HG03442 (cell line): ENCODE measurements at regions not wholly inside any gene's neighbourhood (a gene's known extent, or its start where the extent isn't known, plus 50 kb on each side); places are given as distances from the start of the nearest gene placed in this dataset.

Experiments used
- ATAC-seq: cut with Tn5 transposase; IDR thresholded peaks from one replicate; pipeline ENCODE4 v1.9.1; 2021; ENCODE audit warnings: mild to moderate bottlenecking, moderate library complexity; ENCODE audit not compliant: unreplicated experiment

- ATAC-seq: no peak
Measured at GRCh38 chr13:103275722-103276121, 209.5 kb upstream of the SLC10A2 start.

GRCh38 chr13:103275081-103275480 lies 208.9 kb upstream of the SLC10A2 start:
- ATAC-seq: no peak

DNA sequence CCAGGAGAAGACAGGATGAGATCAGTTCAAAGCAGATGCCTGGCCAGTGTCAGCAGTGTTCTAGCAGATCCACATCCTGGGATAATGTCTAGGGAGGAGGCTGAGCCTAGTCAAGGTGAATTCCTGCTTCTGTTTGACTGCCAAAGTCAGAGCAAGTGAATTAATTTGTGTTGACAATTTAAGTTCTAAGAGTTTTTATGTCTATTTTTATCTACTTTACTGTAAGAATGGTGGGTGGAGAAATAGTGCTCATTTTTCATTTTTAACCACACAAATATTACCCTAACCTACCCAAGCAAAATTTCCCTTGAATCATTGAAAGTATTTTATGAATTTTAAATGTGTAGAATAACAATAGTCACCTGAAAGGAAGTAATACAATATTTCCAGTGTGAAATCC lies 207.6 kb upstream of the SLC10A2 start:
- no peak for ATAC-seq

DNA sequence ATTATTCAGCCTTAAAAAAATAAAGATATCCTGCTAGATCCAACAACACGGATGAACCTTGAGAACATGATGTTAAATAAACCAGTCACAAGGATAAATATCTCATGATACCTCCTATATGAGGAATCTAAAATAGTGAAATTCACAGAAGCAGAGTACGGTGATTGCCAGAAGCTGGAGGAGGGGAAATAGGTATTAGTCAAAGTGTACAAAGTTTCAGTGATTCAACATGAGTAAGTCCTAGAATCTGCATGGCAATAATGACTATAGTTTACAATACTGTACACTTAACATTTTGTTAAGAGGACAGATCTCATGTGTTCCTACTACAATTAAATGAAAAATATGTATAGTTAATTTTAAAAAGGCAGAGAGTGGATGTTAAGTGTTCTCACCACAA lies 206.6 kb upstream of the SLC10A2 start:
- peak; percentile 63 for ATAC-seq

GRCh38 chr13:103263448-103263847 lies 197.2 kb upstream of the SLC10A2 start:
- ATAC-seq: no peak

DNA sequence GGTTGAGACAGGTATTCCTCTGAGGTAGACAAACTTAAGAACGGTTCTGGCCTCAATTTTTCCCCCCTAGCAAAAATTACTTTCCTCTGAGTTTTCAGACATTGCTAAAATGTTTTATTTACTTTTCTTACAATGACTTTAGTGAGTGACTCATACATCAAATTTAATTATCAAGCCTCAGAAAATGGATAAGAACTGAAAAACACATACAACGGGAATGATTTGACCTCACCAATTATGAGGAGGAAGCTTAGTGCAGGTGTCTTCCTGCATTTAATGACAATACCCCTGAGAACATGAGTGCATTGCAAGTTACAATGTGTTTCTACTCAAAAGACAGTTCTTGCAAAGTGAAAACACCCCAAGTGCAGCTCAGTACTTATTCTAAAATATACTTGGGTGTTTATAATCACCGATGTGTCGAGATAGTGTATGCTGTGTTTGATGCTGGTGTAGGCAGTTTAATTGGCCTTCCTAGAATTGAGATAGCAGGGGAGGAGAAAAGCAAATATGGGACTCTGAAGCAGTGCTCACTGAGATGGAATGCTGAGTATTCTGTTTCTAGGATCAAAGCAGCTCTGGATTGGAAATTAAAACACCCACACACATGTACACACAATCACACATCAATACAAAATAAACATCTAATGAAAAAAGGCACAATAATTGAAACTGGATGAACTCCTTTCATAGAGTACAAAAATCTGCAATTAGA lies 189.5 kb upstream of the SLC10A2 start:
- no peak for ATAC-seq

DNA sequence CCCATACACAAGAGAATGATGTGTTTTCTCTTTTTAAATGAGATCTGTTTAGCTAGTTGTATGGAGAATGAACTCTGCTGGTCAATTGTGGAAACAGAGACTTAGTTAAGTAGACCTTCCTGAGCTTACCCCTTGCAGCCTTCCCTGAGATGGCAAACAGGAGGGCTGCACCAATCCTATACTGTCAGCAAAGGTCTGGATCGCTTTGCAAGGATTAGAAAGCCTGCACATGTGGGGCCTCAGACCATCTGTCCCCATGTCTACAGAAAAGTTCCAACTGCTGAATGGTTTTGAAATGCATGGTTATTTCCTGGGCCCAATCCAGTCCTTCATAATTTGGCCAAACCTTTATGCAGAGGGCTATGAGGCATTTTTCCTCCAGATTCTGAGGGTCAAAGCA lies 183.9 kb upstream of the SLC10A2 start:
- no peak for ATAC-seq

DNA sequence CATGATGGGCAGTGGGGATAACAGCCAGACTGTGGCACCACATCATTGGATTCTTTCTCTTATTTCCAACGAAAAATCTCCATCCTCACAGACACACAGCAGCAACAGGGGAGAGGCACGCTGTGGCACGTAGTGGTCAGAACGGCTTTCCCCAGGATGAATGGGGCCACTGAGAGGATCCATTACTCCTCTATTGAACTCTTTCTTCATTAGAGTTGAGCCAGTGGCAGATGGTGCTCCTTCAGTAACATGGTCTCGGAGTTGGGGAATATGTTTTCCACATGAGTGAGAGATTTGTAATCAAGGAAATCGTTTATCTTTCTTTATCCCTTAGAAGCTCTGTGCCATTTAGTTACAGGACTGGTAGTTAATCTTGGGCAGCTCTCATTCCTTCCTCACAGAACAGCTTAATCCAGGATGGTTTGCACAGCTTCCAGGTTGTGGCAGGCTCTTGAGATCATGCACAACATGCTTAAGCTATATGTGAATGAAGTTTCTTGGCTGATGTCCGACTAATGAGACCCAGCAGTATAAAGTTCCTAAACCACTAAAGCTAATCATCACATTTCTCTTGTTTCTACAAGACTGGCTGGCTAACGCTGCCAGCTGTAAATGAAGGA lies 180.5 kb upstream of the SLC10A2 start:
- ATAC-seq: no peak

GRCh38 chr13:103243495-103243894 lies 177.3 kb upstream of the SLC10A2 start:
- ATAC-seq: no peak

GRCh38 chr13:103238441-103238840 lies 172.2 kb upstream of the SLC10A2 start:
- ATAC-seq: no peak

DNA sequence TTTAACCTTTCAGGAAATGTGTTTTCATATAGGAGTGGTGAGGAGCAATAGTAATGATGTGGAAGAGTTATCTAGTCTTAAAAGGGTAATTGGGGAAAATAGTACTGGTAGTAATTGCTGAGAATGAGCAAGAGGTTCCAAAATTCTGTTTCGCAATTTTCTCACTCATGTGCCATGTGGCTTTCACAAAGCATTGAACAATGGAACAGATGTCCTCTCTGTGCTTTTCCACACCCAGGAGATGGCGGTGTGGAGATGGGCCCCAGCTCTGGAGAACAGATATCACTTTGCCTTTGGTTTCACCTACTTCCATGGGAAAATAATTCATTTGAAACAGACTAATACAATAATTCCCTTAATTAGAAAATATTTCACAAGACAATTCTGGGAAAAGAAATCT lies 170.0 kb upstream of the SLC10A2 start:
- ATAC-seq: no peak

GRCh38 chr13:103229674-103230073 lies 163.5 kb upstream of the SLC10A2 start:
- ATAC-seq: no peak

GRCh38 chr13:103224804-103225203 lies 158.6 kb upstream of the SLC10A2 start:
- no peak for ATAC-seq

- no peak for ATAC-seq
Measured at GRCh38 chr13:103222683-103223082, 156.5 kb upstream of the SLC10A2 start.

GRCh38 chr13:103218253-103218652 lies 152.0 kb upstream of the SLC10A2 start:
- ATAC-seq: no peak

GRCh38 chr13:103213152-103213551 lies 146.9 kb upstream of the SLC10A2 start:
- no peak for ATAC-seq

- ATAC-seq: no peak
Measured at GRCh38 chr13:103210348-103210747, 144.1 kb upstream of the SLC10A2 start.

GRCh38 chr13:103203735-103204330 lies 137.6 kb upstream of the SLC10A2 start:
- ATAC-seq: no peak

GRCh38 chr13:103200118-103200885 lies 134.1 kb upstream of the SLC10A2 start:
- no peak for ATAC-seq

- no peak for ATAC-seq
Measured at GRCh38 chr13:103199380-103200088, 133.3 kb upstream of the SLC10A2 start.

DNA sequence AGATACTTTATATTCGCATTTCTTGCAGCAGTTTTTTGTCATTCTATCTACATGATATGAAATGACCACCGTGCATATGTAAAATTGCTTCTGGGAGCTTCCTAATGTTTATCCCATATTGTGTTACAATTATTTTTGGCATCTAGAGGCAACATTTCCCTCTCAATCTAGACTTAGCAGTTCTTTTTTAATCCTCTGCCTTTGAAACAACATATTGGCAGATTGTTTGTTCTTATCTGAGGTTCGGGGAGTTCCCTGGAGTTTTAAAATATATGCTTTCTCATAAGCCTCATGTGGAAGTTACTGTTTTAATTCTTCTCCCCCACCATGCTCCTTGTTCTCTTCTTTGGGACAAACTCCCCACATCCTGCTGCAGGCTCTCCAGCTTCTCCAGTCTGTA lies 130.1 kb upstream of the SLC10A2 start:
- ATAC-seq: no peak
